ENCODE measurements at regions not wholly inside any gene's neighbourhood (a gene's known extent, or its start where the extent isn't known, plus 50 kb on each side); places are given as distances from the start of the nearest gene placed in this dataset.

DNA sequence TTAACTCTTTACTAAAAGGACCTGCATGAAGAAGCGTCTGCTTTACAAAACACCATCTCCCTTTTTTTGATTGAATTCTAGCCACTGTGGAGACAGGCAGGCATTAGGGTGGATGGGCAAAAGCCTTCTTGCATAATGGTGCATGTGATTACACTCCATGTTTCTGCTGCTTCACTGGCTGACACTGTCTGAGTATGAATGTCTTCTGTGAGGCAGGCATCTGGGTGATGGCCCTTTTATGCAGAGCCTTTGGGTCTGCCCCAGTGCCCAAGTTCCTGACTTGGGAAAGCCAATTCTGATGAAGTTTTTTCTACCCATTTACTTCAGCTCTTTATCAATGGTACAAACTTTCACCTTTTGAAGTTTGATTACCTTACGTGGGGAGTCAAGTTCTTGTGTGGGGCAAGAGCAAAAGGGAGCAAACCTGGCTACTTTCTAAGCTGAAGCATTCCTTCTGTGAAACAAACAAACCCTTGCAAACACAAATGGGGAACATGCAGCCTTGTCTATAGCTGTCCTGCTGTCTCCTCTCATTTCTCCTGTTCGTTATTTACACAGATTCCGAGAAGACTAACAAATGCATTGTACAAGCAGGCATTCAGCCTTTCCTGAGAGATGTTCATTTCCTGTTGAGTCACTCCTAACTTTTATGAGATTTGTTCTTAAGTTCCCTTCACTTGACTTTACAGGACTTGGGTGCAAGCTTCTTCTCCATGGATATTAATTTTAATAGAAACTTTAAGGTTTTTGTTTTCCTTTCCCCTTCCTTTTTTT lies 301.9 kb downstream of the TLL1 start:
- TF ChIP-seq, protein P1, sequence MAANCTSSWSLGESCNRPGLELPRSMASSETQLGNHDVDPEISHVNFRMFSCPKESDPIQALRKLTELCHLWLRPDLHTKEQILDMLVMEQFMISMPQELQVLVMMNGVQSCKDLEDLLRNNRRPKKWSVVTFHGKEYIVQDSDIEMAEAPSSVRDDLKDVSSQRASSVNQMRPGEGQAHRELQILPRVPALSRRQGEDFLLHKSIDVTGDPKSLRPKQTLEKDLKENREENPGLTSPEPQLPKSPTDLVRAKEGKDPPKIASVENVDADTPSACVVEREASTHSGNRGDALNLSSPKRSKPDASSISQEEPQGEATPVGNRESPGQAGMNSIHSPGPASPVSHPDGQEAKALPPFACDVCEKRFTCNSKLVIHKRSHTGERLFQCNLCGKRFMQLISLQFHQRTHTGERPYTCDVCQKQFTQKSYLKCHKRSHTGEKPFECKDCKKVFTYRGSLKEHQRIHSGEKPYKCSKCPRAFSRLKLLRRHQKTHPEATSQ (tag by site-specific recombination; IDR thresholded peaks at IDR 0.05): no peak
- no peak for TF ChIP-seq ZNF133 (tag by site-specific recombination; IDR thresholded peaks at IDR 0.05)
- no peak for TF ChIP-seq ZNF211 (tag by site-specific recombination; IDR thresholded peaks at IDR 0.05; ENCODE audit: low read depth)
